Stomach smooth muscle (tissue), 2 donors: ENCODE measurements at regions not wholly inside any gene's neighbourhood (a gene's known extent, or its start where the extent isn't known, plus 50 kb on each side); places are given as distances from the start of the nearest gene placed in this dataset.

ENCODE experiments used
- H3K27ac ChIP-seq: one replicate; pipeline ENCODE4 v1.7.0; 2013; ENCODE audit warnings: mild to moderate bottlenecking, low read length, inconsistent platforms
- H3K27me3 ChIP-seq, 2 donors: one replicate each; pipeline ENCODE4 v1.7.0; 2013; ENCODE audit warnings: low read length in 2 of 2; ENCODE audit not compliant: insufficient read depth in 2 of 2, control insufficient read depth in 1 of 2
- H3K36me3 ChIP-seq, 2 donors: one replicate each; pipeline ENCODE4 v1.7.0; 2013; ENCODE audit warnings: low read length in 2 of 2; ENCODE audit not compliant: control insufficient read depth in 2 of 2, insufficient read depth in 2 of 2
- H3K4me1 ChIP-seq: one replicate; pipeline ENCODE4 v1.7.0; 2013; ENCODE audit warnings: low read length; ENCODE audit not compliant: control insufficient read depth, insufficient read depth
- H3K4me3 ChIP-seq, 2 donors: one replicate each; pipeline ENCODE4 v1.7.0; 2013; ENCODE audit warnings: low read length in 2 of 2
- H3K9ac ChIP-seq, 2 donors: one replicate each; pipeline ENCODE4 v1.7.0; 2013; ENCODE audit warnings: low read length in 2 of 2, mild to moderate bottlenecking in 1 of 2
- H3K9me3 ChIP-seq, 2 donors: one replicate each; pipeline ENCODE4 v1.7.0; 2013; ENCODE audit warnings: low read length in 2 of 2; ENCODE audit not compliant: control insufficient read depth in 2 of 2
- donor health status: healthy.
- donor health status: Pancreatic carcinoma.

DNA sequence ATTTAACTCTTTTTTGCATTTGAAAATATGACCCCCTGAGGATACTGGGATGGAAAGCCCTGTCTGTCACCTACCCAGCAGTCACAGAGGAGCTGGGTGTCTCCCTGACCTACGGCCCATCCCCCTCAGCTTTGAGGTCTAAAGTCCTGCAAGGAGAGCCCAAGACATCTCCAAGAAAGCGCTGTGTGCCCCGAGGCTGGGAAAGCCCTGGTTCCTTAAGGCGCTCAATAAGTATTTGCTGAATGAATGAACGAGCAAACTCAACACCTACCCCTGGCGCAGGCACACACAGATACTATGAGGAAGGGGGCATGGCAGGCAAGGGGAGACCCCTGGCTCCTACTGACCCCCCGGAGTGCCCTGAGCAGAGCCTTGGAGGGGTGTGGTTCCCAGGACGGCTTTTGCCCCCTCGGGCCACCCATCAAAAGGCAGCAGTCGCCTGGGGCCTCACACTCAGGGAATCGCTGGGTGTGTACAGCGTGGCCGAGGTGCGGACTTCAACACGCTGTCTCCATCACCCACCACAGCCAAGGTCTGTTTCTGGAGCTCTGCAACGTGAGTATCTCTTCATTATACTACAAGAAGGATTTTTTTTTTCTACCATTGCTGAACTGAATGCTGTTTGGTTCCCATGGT, 211.6 kb downstream of the ERCC6L2 start:
- H3K9ac ChIP-seq = no peak overlapping the region
- H3K4me3 ChIP-seq = no peak overlapping the region
- no peaks in the 10 kb centered on the region for H3K9me3 ChIP-seq
- H3K27ac ChIP-seq = no peak overlapping the region
- no peaks in the 10 kb centered on the region for H3K36me3 ChIP-seq
- H3K4me1 ChIP-seq = no peaks in the 10 kb centered on the region
- H3K27me3 ChIP-seq = no peaks in the 10 kb centered on the region

- Histone ChIP-seq H3K27ac (no peak overlapping the region), H3K9me3 (no peaks in the 10 kb centered on the region), H3K27me3 (no peaks in the 10 kb centered on the region), H3K4me1 (peaks cover 3% of the 10 kb centered on the region), H3K4me3 (no peak overlapping the region), H3K36me3 (no peaks in the 10 kb centered on the region), H3K9ac (no peak overlapping the region)
These were observed 210.1 kb downstream of the ERCC6L2 start for GRCh38 chr9:96085491-96086143.

GRCh38 chr9:96084331-96084734, 208.8 kb downstream of the ERCC6L2 start:
- Histone ChIP-seq H3K27me3 (no peaks in the 10 kb centered on the region), H3K36me3 (no peaks in the 10 kb centered on the region), H3K9me3 (no peaks in the 10 kb centered on the region), H3K27ac (no peak overlapping the region), H3K4me3 (no peak overlapping the region), H3K9ac (no peak overlapping the region), H3K4me1 (peaks cover 11% of the 10 kb centered on the region)

DNA sequence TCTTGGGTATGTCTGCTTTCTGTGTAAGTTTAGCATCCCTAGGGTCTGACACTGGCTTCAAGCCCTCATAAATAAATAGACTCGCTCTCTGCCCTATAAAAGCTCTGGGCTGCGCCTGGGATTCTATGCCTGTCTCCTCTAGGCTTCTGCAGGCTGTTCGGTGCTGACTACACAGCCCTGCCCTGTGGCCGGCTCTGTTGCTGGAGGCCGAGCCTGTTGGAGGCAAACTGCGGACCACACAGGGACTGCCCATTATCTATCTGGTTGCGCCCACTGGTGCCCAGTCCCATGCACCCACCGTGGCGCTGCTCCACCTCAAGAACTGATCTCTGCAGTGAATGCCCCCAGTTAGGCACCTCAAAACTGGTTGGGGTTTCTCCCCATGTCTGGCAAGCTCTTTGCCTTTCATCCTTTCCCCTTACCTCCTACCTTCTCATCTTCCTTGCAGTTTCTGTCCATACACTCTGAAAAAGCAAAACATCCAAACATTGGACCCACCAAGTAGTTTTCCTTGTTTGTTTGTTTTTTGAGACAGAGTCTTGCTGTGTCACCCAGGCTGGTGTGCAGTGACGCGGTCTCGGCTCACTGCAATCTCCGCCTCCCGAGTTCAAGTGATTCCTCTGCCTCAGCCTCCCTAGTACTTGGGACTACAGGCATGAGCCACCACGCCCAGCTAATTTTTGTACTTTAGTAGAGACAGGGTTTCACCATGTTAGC, 207.2 kb downstream of the ERCC6L2 start:
- Histone ChIP-seq H3K4me3 (no peak overlapping the region), H3K27ac (no peak overlapping the region), H3K27me3 (no peaks in the 10 kb centered on the region), H3K36me3 (no peaks in the 10 kb centered on the region), H3K9me3 (no peaks in the 10 kb centered on the region), H3K9ac (no peak overlapping the region), H3K4me1 (peaks cover 11% of the 10 kb centered on the region)

- Histone ChIP-seq H3K36me3 (no peaks in the 10 kb centered on the region), H3K27ac (peak overlapping the region; percentile 25), H3K27me3 (no peaks in the 10 kb centered on the region), H3K4me3 (peak overlapping the region in 1 of 2 donors; percentile 47), H3K9ac (no peak overlapping the region), H3K4me1 (peaks cover 11% of the 10 kb centered on the region), H3K9me3 (no peaks in the 10 kb centered on the region)
These were observed 204.9 kb downstream of the ERCC6L2 start for GRCh38 chr9:96080364-96080763.

DNA sequence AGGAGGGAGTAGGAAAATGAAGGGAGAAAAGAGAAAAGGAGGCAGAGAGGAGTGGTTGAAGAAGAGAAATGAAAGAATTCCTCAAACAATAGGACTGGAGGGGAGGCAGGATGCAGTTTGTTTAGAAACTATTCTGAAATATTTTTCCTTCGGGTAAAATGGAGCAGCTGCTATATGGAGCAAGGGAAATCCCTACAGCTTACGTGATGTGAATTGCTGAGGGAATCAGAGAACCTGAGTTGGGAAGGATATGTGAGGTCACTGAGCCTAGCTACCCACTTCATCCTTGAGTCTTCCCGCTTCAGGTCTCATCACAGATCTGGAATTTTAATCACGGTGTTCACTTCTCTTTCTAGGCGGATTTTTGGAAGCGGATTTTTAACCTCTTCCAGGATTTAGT, 204.3 kb downstream of the ERCC6L2 start:
- Histone ChIP-seq H3K4me1 (peaks cover 11% of the 10 kb centered on the region), H3K27ac (peak overlapping the region; percentile 25), H3K9ac (no peak overlapping the region), H3K36me3 (no peaks in the 10 kb centered on the region), H3K4me3 (peak overlapping the region; percentile 9 to 47), H3K27me3 (no peaks in the 10 kb centered on the region), H3K9me3 (no peaks in the 10 kb centered on the region)

DNA sequence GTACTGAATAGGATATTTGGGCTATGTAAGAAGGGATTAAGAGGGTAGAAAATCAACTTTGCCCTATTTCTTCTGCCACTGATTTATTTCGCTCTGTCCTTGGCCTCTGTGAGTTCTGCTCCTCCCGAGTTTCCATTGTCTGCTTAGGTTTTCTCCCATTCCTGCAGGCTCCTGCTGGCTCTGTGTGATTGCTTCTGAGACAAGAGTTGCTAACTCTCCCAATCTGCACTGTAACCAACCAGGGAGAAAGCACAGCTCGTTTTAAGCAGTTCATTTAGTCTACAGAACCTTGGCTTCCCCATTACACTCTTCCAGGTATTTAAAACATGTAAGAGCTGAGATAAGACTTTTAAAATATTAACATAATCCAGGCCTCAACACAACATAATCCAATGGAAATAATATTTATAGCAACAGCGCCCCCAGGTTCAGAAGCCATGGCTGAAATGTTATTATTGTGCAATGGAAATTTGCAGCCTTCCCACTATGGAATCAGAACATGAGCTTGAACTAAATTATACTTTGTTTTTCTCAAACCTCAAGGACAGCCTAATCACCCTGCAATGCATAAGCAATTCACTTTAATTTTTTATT, 203.5 kb downstream of the ERCC6L2 start:
- peaks cover 11% of the 10 kb centered on the region for H3K4me1 ChIP-seq
- H3K9ac ChIP-seq = no peak overlapping the region
- H3K27ac ChIP-seq = no peak overlapping the region

DNA sequence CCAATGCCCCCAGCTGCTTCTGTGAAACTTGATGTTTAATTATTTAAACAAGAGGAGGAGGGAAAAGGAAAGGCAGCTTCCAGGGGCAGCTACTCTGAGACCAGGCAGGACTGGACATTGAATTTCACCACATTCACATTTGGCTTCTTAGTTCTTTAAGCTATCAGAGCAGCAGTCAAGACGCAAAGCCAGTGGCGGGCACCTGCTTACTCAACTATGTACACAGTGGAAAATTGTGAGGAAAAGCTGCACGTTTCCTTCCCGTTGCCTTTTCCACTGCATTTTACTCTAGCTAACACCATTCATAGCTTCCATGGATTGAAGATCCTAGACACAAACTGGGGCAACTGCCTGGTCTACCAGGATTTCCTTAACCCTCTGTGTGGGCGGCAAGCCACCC, 200.3 kb downstream of the ERCC6L2 start:
- Histone ChIP-seq H3K4me3 (no peak overlapping the region), H3K9ac (no peak overlapping the region), H3K27ac (no peak overlapping the region), H3K36me3 (no peaks in the 10 kb centered on the region), H3K9me3 (no peaks in the 10 kb centered on the region), H3K27me3 (no peaks in the 10 kb centered on the region), H3K4me1 (peaks cover 9% of the 10 kb centered on the region)

More for the DNA sequence above, 203.5 kb downstream of the ERCC6L2 start:
- no peaks in the 10 kb centered on the region for H3K36me3 ChIP-seq
- H3K27me3 ChIP-seq = no peaks in the 10 kb centered on the region
- no peak overlapping the region for H3K4me3 ChIP-seq
- no peaks in the 10 kb centered on the region for H3K9me3 ChIP-seq

DNA sequence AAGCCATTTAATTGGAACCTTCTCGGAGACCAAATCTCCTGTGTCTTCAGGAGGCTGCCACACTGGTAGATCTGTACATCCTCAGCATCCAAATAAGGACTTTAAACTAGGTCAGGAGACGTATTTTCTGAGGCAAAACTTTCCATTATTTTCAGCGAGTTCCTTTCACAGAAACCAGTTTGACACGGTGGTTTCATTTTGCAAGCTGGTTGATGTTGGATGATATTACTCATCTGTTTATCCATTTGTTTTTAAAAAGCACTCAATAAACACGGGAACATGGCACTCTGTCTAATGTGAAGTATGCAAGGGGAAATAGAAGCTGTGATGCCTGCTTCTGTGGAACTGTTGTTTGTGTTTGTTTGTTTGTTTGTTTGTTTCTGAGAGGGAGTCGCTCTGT, 199.6 kb downstream of the ERCC6L2 start:
- H3K27me3 ChIP-seq = no peaks in the 10 kb centered on the region
- H3K27ac ChIP-seq = no peak overlapping the region
- H3K9ac ChIP-seq = no peak overlapping the region
- H3K4me1 ChIP-seq = peaks cover 3% of the 10 kb centered on the region
- H3K36me3 ChIP-seq = no peaks in the 10 kb centered on the region
- H3K9me3 ChIP-seq = no peaks in the 10 kb centered on the region
- H3K4me3 ChIP-seq = no peak overlapping the region

DNA sequence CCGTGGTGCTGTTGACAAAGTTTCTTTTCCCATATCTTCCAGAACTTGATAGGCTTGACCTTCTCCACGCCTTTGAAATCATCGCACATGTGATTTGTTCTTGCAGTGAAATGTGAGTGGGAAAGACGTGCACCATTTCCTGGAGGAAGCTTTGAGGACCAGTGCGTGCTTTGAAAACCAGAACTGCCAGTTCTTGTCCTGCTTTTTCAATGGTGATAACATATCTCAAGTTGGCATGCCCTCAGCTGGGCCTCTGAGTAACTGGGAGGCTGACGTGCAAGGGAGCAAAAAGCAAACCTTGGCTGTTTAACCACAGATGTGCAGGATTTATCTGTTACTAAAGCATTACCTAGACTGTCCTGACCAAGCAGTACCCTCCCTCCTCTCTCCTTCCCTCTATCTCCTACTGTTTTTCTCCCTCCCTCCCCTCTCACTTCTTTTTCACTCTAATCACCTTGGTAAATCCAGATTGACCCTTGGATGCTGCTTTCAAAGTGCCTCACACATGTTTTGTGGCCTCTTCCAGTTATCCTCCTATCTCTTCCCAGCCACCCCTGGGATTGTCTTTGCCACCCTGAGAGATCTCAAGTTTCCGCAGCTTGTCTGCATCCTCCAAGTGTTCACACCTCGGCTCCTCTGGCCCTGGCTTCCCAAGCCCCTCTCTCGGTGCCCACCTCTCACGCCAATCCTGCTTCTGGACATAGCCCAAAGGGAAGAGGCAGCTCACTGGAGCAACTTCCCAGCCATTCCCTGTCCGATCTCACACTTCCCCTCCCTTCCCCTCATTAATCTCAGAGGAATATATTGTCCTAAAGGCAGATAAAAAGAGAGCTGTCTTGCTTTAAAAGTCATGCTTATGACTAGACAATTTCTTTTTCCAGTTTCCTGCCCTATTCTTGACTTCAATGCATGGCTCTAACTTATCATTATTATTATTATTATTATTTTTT, 198.3 kb downstream of the ERCC6L2 start:
- no peaks in the 10 kb centered on the region for H3K36me3 ChIP-seq
- H3K4me3 ChIP-seq = no peak overlapping the region
- no peaks in the 10 kb centered on the region for H3K27me3 ChIP-seq
- no peak overlapping the region for H3K27ac ChIP-seq
- H3K9me3 ChIP-seq = no peaks in the 10 kb centered on the region
- peaks cover 3% of the 10 kb centered on the region for H3K4me1 ChIP-seq
- H3K9ac ChIP-seq = no peak overlapping the region
